ENCODE measurements at regions not wholly inside any gene's neighbourhood (a gene's known extent, or its start where the extent isn't known, plus 50 kb on each side); places are given as distances from the start of the nearest gene placed in this dataset.

DNA sequence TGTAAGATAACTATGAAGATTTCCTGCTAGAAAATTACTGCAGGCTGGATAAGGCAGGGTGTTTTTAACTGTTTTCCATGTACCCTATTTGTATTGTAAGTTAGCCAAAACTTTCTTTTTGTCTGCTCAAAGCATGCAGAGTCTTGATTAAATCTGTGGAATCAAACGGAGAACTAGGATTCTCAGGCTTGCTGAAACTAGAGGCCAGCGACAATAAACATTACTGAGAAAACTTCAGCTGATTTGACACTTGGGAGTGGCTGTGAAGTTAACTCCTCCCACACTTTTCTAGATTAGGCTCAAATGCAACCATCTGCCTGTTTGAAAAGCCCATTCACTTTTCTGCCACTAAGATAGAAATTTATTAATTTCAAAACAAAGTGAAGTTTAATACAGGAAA is 153.2 kb upstream of the FRMD4B start:
- Histone ChIP-seq H3K4me3 (no peak overlapping the region), H3K9me3 (no peaks in the 10 kb centered on the region), H3K36me3 (no peaks in the 10 kb centered on the region), H3K9ac (ENCODE audit: low read depth in 2 of 2, low read length in 2 of 2) (no peak overlapping the region), H3K27ac (no peak overlapping the region), H3K27me3 (peaks cover 12% of the 10 kb centered on the region), H3K4me1 (no peaks in the 10 kb centered on the region)
- no peak for DNase-seq
- TF ChIP-seq, protein P1, sequence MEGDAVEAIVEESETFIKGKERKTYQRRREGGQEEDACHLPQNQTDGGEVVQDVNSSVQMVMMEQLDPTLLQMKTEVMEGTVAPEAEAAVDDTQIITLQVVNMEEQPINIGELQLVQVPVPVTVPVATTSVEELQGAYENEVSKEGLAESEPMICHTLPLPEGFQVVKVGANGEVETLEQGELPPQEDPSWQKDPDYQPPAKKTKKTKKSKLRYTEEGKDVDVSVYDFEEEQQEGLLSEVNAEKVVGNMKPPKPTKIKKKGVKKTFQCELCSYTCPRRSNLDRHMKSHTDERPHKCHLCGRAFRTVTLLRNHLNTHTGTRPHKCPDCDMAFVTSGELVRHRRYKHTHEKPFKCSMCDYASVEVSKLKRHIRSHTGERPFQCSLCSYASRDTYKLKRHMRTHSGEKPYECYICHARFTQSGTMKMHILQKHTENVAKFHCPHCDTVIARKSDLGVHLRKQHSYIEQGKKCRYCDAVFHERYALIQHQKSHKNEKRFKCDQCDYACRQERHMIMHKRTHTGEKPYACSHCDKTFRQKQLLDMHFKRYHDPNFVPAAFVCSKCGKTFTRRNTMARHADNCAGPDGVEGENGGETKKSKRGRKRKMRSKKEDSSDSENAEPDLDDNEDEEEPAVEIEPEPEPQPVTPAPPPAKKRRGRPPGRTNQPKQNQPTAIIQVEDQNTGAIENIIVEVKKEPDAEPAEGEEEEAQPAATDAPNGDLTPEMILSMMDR (IDR thresholded peaks at IDR 0.05): no peak
- intact Hi-C loops (cut with DNase I): no loop called here

DNA sequence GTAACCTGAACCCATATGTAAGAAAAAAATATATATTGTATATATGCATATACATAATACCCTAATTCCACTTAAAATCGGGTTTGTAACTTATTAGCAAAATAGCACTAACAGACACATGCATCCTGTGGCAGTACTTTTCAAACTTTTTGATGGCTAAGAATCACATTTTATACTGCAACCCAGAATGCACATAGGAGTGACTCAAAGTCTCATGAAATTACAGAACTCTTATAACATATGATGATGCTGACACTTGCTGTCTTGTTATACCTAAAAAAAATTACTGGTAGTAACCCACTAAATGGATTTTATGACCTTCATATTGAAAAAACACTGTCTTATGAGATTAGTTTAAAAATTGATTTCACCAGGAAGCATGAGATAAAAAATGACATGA is 152.4 kb upstream of the FRMD4B start:
- Histone ChIP-seq H3K4me1 (no peaks in the 10 kb centered on the region), H3K36me3 (no peaks in the 10 kb centered on the region), H3K27me3 (peaks cover 12% of the 10 kb centered on the region), H3K27ac (no peak overlapping the region), H3K4me3 (no peak overlapping the region), H3K9me3 (no peaks in the 10 kb centered on the region), H3K9ac (ENCODE audit: low read depth in 2 of 2, low read length in 2 of 2) (no peak overlapping the region)
- intact Hi-C loops (cut with DNase I): no loop called here
- TF ChIP-seq, protein P1 (IDR thresholded peaks at IDR 0.05): no peak
- DNase-seq: no peak

DNA sequence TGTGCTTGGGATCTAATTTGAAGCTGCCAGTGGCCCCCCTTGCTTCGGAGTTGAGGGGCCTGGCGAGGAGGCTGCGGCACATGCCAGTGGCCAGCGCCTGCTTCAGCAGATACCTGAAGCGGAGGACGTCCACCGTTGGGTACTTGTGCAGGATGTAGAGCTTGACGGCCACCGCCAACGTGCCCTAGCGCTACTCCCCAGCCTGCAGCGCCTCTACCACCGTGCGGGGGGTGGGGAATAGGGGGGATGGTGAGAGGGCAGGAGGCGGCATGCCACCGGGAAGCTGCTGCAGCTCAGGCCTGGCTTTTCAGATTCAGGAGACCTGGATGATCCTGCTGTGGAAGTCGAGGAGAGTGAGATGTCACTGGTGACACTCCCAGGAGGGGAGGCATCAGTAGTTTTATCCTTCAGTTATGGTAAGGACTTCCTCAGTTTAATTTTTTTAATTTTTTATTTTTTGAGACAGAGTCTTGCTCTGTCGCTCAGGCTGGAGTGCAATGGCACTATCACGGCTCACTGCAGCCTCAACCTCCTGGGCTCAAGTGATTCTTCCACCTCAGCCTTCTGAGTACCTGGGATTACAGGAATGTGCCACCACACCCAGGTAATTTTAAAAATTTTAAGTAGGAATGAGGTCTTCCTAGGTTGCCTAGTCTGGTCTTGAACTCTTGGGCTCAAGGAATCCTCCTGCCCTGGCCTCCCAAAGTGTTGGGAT is 150.6 kb upstream of the FRMD4B start:
- H3K27me3 ChIP-seq: no peaks in the 10 kb centered on the region
- TF ChIP-seq, protein P1 (IDR thresholded peaks at IDR 0.05): no peak
- H3K4me3 ChIP-seq: no peak overlapping the region
- no peaks in the 10 kb centered on the region for H3K4me1 ChIP-seq
- DNase-seq: no peak
- intact Hi-C loops (cut with DNase I): no loop called here
- H3K27ac ChIP-seq: no peak overlapping the region
- H3K36me3 ChIP-seq: no peaks in the 10 kb centered on the region
- no peak overlapping the region for H3K9ac ChIP-seq (ENCODE audit: low read depth in 2 of 2, low read length in 2 of 2)
- no peaks in the 10 kb centered on the region for H3K9me3 ChIP-seq

DNA sequence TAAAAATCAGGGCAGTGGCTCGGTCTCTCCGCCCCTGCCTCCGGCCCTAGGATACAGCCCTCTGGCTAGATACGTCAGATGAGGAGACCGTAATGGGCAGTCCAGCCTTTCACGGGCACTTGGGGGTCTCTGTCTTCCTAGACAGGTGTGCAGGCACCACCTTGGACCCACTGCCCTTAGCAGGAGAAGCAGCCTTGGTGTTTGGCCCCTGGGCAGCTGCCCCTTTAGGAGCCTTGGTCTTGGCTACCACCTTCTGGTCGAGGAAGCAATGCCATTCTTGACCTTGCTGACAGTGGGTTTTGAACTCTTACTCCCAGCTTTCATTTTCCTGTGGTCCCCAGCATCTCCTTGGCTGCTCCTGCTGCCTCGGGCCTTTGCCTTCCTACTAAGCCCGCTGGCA is 149.7 kb upstream of the FRMD4B start:
- Histone ChIP-seq H3K27ac (no peak overlapping the region), H3K27me3 (no peaks in the 10 kb centered on the region), H3K4me3 (no peak overlapping the region), H3K9ac (ENCODE audit: low read depth in 2 of 2, low read length in 2 of 2) (no peak overlapping the region), H3K9me3 (no peaks in the 10 kb centered on the region), H3K36me3 (no peaks in the 10 kb centered on the region), H3K4me1 (no peaks in the 10 kb centered on the region)
- DNase-seq: no peak
- TF ChIP-seq, protein P1 (IDR thresholded peaks at IDR 0.05): no peak
- intact Hi-C loops (cut with DNase I): no loop called here

DNA sequence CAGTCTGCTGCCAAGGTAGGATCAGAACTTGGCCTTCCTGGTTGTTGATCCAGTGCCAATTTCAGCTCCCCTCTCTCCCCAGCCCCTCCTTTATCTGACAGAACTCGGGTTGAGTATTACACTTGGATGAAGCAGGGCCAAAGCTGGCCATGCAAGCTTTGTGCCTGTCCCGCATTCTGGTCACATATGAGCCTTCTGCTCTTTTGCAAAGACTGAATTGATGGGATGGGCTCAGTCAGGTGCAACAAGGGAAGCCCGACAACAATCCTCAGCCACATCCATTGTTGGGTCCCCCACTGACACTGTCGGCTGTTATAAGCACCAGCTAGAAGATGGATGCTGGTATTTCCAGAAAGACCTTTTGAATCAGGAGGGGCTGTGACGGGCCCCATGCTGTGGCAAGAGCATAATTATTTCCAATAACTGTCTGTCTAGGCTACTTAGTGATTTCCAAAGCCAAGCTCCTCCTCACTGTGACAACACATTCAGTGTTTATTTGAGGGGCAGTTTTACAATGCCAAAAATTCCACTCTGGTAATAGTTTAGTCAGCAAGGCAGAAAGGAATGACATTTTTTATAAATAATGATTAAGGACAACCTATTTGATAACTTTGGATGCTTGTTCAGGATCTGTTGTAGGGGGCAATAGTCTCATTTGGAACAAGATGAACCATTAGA is 146.8 kb upstream of the FRMD4B start:
- DNase-seq: no peak
- TF ChIP-seq, protein P1 (IDR thresholded peaks at IDR 0.05): no peak
- H3K4me3 ChIP-seq: no peak overlapping the region
- no peaks in the 10 kb centered on the region for H3K9me3 ChIP-seq
- H3K27me3 ChIP-seq: no peaks in the 10 kb centered on the region
- no peak overlapping the region for H3K9ac ChIP-seq (ENCODE audit: low read depth in 2 of 2, low read length in 2 of 2)
- H3K4me1 ChIP-seq: no peaks in the 10 kb centered on the region
- no peaks in the 10 kb centered on the region for H3K36me3 ChIP-seq
- intact Hi-C loops (cut with DNase I): no loop called here
- no peak overlapping the region for H3K27ac ChIP-seq

Measured in colonic mucosa (tissue), 4 donors.